ENCODE measurements at regions not wholly inside any gene's neighbourhood (a gene's known extent, or its start where the extent isn't known, plus 50 kb on each side); places are given as distances from the start of the nearest gene placed in this dataset.
"Not testable (repeated sequence)": the region's sequence is repeated elsewhere in the genome, so short reads cannot be mapped to it uniquely, and the experiment has no call there.

DNA sequence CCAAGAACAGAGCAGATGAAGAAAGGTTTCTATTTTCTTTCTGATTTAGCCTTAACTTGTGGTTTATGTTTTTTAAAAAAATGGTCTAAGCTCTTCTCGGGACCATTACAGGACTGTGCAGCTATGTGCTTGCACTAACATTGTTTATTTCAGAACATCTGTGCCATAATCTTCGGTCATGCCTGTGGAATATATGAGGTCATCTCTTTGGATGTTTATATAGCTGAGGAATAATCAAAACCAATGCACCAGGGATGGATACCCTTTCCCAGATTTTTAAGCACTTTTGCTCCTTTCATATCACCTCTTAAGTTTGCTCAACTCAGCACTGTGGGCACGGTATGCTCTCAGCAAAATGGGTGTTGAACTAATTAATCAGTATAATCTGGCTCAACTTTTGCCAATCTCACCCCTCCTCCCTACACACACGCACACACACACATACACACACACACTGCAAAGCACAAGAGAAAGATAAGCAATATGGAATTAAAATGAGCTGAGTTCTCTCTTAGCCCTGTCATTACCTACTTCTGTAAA, 268.5 kb upstream of the TMC3 start:
- TF ChIP-seq, protein P1, sequence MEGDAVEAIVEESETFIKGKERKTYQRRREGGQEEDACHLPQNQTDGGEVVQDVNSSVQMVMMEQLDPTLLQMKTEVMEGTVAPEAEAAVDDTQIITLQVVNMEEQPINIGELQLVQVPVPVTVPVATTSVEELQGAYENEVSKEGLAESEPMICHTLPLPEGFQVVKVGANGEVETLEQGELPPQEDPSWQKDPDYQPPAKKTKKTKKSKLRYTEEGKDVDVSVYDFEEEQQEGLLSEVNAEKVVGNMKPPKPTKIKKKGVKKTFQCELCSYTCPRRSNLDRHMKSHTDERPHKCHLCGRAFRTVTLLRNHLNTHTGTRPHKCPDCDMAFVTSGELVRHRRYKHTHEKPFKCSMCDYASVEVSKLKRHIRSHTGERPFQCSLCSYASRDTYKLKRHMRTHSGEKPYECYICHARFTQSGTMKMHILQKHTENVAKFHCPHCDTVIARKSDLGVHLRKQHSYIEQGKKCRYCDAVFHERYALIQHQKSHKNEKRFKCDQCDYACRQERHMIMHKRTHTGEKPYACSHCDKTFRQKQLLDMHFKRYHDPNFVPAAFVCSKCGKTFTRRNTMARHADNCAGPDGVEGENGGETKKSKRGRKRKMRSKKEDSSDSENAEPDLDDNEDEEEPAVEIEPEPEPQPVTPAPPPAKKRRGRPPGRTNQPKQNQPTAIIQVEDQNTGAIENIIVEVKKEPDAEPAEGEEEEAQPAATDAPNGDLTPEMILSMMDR (IDR thresholded peaks at IDR 0.05; ENCODE audit: borderline replicate concordance, extremely low read depth, insufficient read depth): no peak
- H3K9me3 ChIP-seq (ENCODE audit: control insufficient read depth in 2 of 3, insufficient read depth in 1 of 3, low read length in 3 of 3): no peaks in the 10 kb centered on the region
- no peak for DNase-seq
- intact Hi-C loops (cut with DNase I): no loop called here
- no peaks in the 10 kb centered on the region for H3K4me1 ChIP-seq (ENCODE audit: control insufficient read depth in 2 of 3, insufficient read depth in 2 of 3, low read depth in 1 of 3, low read length in 3 of 3)
- no peaks in the 10 kb centered on the region for H3K27me3 ChIP-seq (ENCODE audit: control insufficient read depth, insufficient read depth, low read length)
- H3K4me3 ChIP-seq (ENCODE audit: low read length in 3 of 3): no peak overlapping the region
- no peak overlapping the region for H3K27ac ChIP-seq (ENCODE audit: low read depth in 2 of 2, low read length in 2 of 2)
- no peak for FAIRE-seq
- no peak overlapping the region for H3K9ac ChIP-seq (ENCODE audit: low read length in 3 of 3)
- no peaks in the 10 kb centered on the region for H3K36me3 ChIP-seq (ENCODE audit: control insufficient read depth in 2 of 3, insufficient read depth in 3 of 3, low read length in 3 of 3)

DNA sequence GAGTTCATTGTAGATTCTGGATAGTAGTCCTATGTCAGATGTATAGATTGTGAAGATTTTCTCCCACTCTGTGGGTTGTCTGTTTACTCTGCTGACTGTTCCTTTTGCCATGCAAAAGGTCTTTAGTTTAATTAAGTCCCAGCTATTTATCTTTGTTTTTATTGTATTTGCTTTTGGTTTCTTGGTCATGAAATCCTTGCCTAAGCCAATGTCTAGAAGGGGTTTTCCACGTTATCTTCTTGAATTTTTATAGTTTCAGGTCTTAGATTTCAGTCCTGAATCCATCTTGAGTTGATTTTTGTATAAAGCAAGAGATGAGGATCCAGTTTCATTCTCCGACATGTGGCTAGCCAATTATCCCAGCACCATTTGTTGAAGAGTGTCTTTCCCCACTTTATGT, 262.1 kb upstream of the TMC3 start:
- H3K9me3 ChIP-seq (ENCODE audit: control insufficient read depth in 2 of 3, insufficient read depth in 1 of 3, low read length in 3 of 3); H3K27me3 ChIP-seq (ENCODE audit: control insufficient read depth, insufficient read depth, low read length); H3K4me3 ChIP-seq (ENCODE audit: low read length in 3 of 3); H3K9ac ChIP-seq (ENCODE audit: low read length in 3 of 3); DNase-seq; FAIRE-seq; H3K27ac ChIP-seq (ENCODE audit: low read depth in 2 of 2, low read length in 2 of 2); H3K4me1 ChIP-seq (ENCODE audit: control insufficient read depth in 2 of 3, insufficient read depth in 2 of 3, low read depth in 1 of 3, low read length in 3 of 3); intact Hi-C loops (cut with DNase I); H3K36me3 ChIP-seq (ENCODE audit: control insufficient read depth in 2 of 3, insufficient read depth in 3 of 3, low read length in 3 of 3): not testable (repeated sequence)

DNA sequence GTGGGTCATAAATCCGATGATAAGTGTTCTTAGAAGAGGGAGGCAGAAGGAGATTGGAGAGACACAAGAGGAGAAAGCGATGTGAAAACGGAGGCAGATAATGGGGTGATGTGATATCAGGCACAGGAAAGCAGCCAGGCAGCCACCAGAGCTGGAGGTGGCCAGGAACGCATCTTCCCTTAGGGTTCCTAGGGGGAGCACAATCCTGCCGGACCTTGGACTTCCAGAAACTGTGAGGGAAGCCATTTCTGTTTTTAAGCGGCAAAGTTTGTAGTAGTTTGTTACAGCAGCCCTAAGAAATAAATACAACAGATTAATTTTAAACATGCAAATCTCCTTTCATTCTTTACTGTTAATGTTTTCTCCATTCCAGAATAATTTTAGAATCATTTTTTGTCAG, 259.9 kb upstream of the TMC3 start:
- TF ChIP-seq, protein P1 (IDR thresholded peaks at IDR 0.05; ENCODE audit: borderline replicate concordance, extremely low read depth, insufficient read depth): no peak
- Histone ChIP-seq H3K4me3 (ENCODE audit: low read length in 3 of 3) (no peak overlapping the region), H3K9me3 (ENCODE audit: control insufficient read depth in 2 of 3, insufficient read depth in 1 of 3, low read length in 3 of 3) (no peaks in the 10 kb centered on the region), H3K36me3 (ENCODE audit: control insufficient read depth in 2 of 3, insufficient read depth in 3 of 3, low read length in 3 of 3) (no peaks in the 10 kb centered on the region), H3K27ac (ENCODE audit: low read depth in 2 of 2, low read length in 2 of 2) (no peak overlapping the region), H3K9ac (ENCODE audit: low read length in 3 of 3) (no peak overlapping the region), H3K4me1 (ENCODE audit: control insufficient read depth in 2 of 3, insufficient read depth in 2 of 3, low read depth in 1 of 3, low read length in 3 of 3) (no peaks in the 10 kb centered on the region), H3K27me3 (ENCODE audit: control insufficient read depth, insufficient read depth, low read length) (no peaks in the 10 kb centered on the region)
- DNase-seq: no peak
- no peak for FAIRE-seq
- intact Hi-C loops (cut with DNase I): no loop called here

DNA sequence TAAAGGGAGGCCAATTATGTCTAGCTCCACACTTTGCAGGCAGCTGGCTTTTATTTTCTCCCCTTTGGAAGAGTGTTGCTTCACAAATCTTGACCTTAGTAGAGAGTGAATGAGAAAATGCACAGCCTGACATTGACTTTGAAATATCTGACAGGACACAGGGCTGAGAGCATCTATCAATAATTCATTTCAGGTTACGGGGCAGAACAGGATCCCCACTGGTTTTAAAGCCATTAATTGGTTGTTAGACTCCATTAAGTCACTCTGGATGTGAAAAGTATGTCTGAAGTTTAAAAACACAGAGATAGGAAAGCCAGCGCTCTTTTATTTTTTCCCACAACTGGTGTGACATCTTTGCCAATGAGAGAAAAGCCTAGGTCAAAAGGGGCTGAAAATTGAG, 251.9 kb upstream of the TMC3 start:
- intact Hi-C loops (cut with DNase I): no loop called here
- DNase-seq: no peak
- H3K4me3 ChIP-seq (ENCODE audit: low read length in 3 of 3): no peak overlapping the region
- no peak overlapping the region for H3K27ac ChIP-seq (ENCODE audit: low read depth in 2 of 2, low read length in 2 of 2)
- H3K4me1 ChIP-seq (ENCODE audit: control insufficient read depth in 2 of 3, insufficient read depth in 2 of 3, low read depth in 1 of 3, low read length in 3 of 3): no peaks in the 10 kb centered on the region
- no peak for FAIRE-seq
- no peaks in the 10 kb centered on the region for H3K36me3 ChIP-seq (ENCODE audit: control insufficient read depth in 2 of 3, insufficient read depth in 3 of 3, low read length in 3 of 3)
- H3K9me3 ChIP-seq (ENCODE audit: control insufficient read depth in 2 of 3, insufficient read depth in 1 of 3, low read length in 3 of 3): no peaks in the 10 kb centered on the region
- H3K27me3 ChIP-seq (ENCODE audit: control insufficient read depth, insufficient read depth, low read length): no peaks in the 10 kb centered on the region
- TF ChIP-seq, protein P1 (IDR thresholded peaks at IDR 0.05; ENCODE audit: borderline replicate concordance, extremely low read depth, insufficient read depth): no peak
- H3K9ac ChIP-seq (ENCODE audit: low read length in 3 of 3): no peak overlapping the region

Data from kidney (tissue), 13 donors.